GM23338 (cell line): ENCODE measurements at regions not wholly inside any gene's neighbourhood (a gene's known extent, or its start where the extent isn't known, plus 50 kb on each side); places are given as distances from the start of the nearest gene placed in this dataset.

Source experiments
- ATAC-seq: fragments of 200-7000 bp; cut with Tn5 transposase; 3 replicates; pipeline ENCODE4 v1.9.1; 2020
- DNase-seq: peaks from one replicate; pipeline ENCODE4 v3.0.0-alpha.2; 2015; ENCODE audit warnings: low spot score
- H2AFZ ChIP-seq: fragments of 200-600 bp; sonication (generic); 2 replicates; pipeline ENCODE4 v1.8.0; 2016; ENCODE audit warnings: antibody characterized with exemption, mild to moderate bottlenecking, moderate library complexity
- H3F3A ChIP-seq: fragments of 200-600 bp; sonication (generic); replicated peaks from 2 replicates; pipeline ENCODE4 v1.8.0; 2017; ENCODE audit warnings: antibody characterized with exemption, mixed run types, low read depth
- H3K27ac ChIP-seq: fragments of 200-600 bp; sonication (generic); 2 replicates; pipeline ENCODE4 v1.6.1; 2016; ENCODE audit warnings: low read depth
- H3K27me3 ChIP-seq: fragments of 200-600 bp; sonication (generic); 2 replicates; pipeline ENCODE4 v1.8.0; 2016; ENCODE audit warnings: mild to moderate bottlenecking, mixed run types, moderate library complexity; ENCODE audit not compliant: insufficient read depth
- H3K36me3 ChIP-seq: fragments of 200-600 bp; sonication (generic); 2 replicates; pipeline ENCODE4 v1.8.0; 2016; ENCODE audit warnings: mild to moderate bottlenecking; ENCODE audit not compliant: insufficient read depth
- H3K4me1 ChIP-seq: fragments of 200-600 bp; sonication (generic); 2 replicates; pipeline ENCODE4 v1.8.0; 2016; ENCODE audit warnings: mild to moderate bottlenecking, moderate library complexity; ENCODE audit not compliant: insufficient read depth
- H3K4me2 ChIP-seq: fragments of 200-600 bp; sonication (generic); 2 replicates; pipeline ENCODE4 v1.7.1; 2017; ENCODE audit warnings: mixed run types
- H3K4me3 ChIP-seq: fragments of 200-600 bp; sonication (generic); 2 replicates; pipeline ENCODE4 v1.6.1; 2016; ENCODE audit warnings: mixed run types
- H3K79me2 ChIP-seq: fragments of 200-600 bp; sonication (generic); replicated peaks from 2 replicates; pipeline ENCODE4 v1.8.0; 2017; ENCODE audit warnings: mild to moderate bottlenecking; ENCODE audit not compliant: insufficient read depth
- H3K9me2 ChIP-seq: fragments of 200-600 bp; sonication (generic); 2 replicates; pipeline ENCODE4 v1.8.0; 2017; ENCODE audit not compliant: insufficient read depth
- H4K20me1 ChIP-seq: fragments of 200-600 bp; sonication (generic); replicated peaks from 2 replicates; pipeline ENCODE4 v1.8.0; 2017; ENCODE audit warnings: mild to moderate bottlenecking; ENCODE audit not compliant: insufficient read depth
- H3K27ac Mint-ChIP-seq: 2 replicates; pipeline ENCODE4 v1.8.0; 2020; ENCODE audit warnings: inconsistent platforms, mild to moderate bottlenecking, moderate library complexity, mixed read lengths
- H3K27me3 Mint-ChIP-seq: 3 replicates; pipeline ENCODE4 v1.8.0; 2022; ENCODE audit warnings: low read depth, mild to moderate bottlenecking, moderate library complexity, mixed read lengths, inconsistent platforms; ENCODE audit not compliant: insufficient read depth, poor library complexity
- H3K36me3 Mint-ChIP-seq: 3 replicates; pipeline ENCODE4 v1.8.0; 2021; ENCODE audit warnings: low read depth, mild to moderate bottlenecking, inconsistent platforms, moderate library complexity, mixed read lengths
- H3K4me1 Mint-ChIP-seq: 3 replicates; pipeline ENCODE4 v1.8.0; 2020; ENCODE audit warnings: mild to moderate bottlenecking, inconsistent platforms, mixed read lengths
- H3K4me3 Mint-ChIP-seq: 3 replicates; pipeline ENCODE4 v1.8.0; 2021; ENCODE audit warnings: moderate library complexity, mild to moderate bottlenecking, inconsistent platforms, mixed read lengths
- H3K9me3 Mint-ChIP-seq: 3 replicates; pipeline ENCODE4 v1.8.0; 2020; ENCODE audit warnings: moderate library complexity, mild to moderate bottlenecking, inconsistent platforms, mixed read lengths
- CREB1 ChIP-seq: fragments of 250-450 bp; sonication (Bioruptor Pico); IDR thresholded peaks from 2 replicates; pipeline ENCODE4 v1.5.0; 2020; ENCODE audit warnings: low read depth, mild to moderate bottlenecking, moderate library complexity
- EZH2 ChIP-seq: fragments of 200-600 bp; sonication (generic); IDR thresholded peaks from one replicate; pipeline ENCODE4 v1.8.0; 2017; ENCODE audit warnings: antibody characterized with exemption, mild to moderate bottlenecking, low read depth; ENCODE audit not compliant: unreplicated experiment
- EZH2phosphoT487 ChIP-seq: fragments of 200-600 bp; sonication (generic); IDR thresholded peaks from one replicate; pipeline ENCODE4 v1.8.1; 2018; ENCODE audit warnings: antibody characterized with exemption; ENCODE audit not compliant: unreplicated experiment
- JUNB ChIP-seq: IDR thresholded peaks from one replicate; pipeline ENCODE4 v1.6.1; 2016; ENCODE audit warnings: antibody characterized with exemption; ENCODE audit not compliant: unreplicated experiment
- NANOG ChIP-seq: IDR thresholded peaks from 2 replicates; pipeline ENCODE4 v1.6.1; 2016; ENCODE audit warnings: antibody characterized with exemption, borderline replicate concordance
- POLR2AphosphoS5 ChIP-seq: IDR thresholded peaks from 2 replicates; pipeline ENCODE4 v1.6.1; 2016; ENCODE audit warnings: antibody characterized with exemption, low read depth
- STAT1 ChIP-seq: IDR thresholded peaks from one replicate; pipeline ENCODE4 v1.6.1; 2016; ENCODE audit warnings: antibody characterized with exemption; ENCODE audit not compliant: unreplicated experiment
- ZNF114 ChIP-seq: fragments of 250-450 bp; sonication (Bioruptor Pico); IDR thresholded peaks from 2 replicates; pipeline ENCODE4 v1.5.0; 2020; ENCODE audit warnings: mild to moderate bottlenecking, moderate library complexity
- ZNF331 ChIP-seq: fragments of 250-450 bp; sonication (Bioruptor Pico); IDR thresholded peaks from 2 replicates; pipeline ENCODE4 v1.5.0; 2020; ENCODE audit warnings: low read depth, mild to moderate bottlenecking, moderate library complexity
- TF ChIP-seq, protein P1 (sequence below), 2 experiments: fragments of 200-600 bp in 1 of 2; sonication (generic) in 1 of 2; conservative IDR thresholded peaks; 2 replicates each; pipeline versions ENCODE4 v1.5.1 to v1.6.1; 2016 to 2017; ENCODE audit warnings: antibody characterized with exemption in 2 of 2, low read depth in 2 of 2, mild to moderate bottlenecking in 2 of 2, moderate library complexity in 1 of 2
- TF ChIP-seq, protein P2 (sequence below): IDR thresholded peaks from 2 replicates; pipeline ENCODE4 v1.6.1; 2016; ENCODE audit warnings: antibody characterized with exemption
- TF ChIP-seq, protein P3 (sequence below): fragments of 250-450 bp; sonication (Bioruptor Pico); IDR thresholded peaks from 2 replicates; pipeline ENCODE4 v1.5.0; 2020; ENCODE audit warnings: mild to moderate bottlenecking, moderate library complexity
- TF ChIP-seq, protein P4 (sequence below): IDR thresholded peaks from one replicate; pipeline ENCODE4 v1.6.1; 2018; ENCODE audit warnings: antibody characterized with exemption; ENCODE audit not compliant: unreplicated experiment

DNA sequence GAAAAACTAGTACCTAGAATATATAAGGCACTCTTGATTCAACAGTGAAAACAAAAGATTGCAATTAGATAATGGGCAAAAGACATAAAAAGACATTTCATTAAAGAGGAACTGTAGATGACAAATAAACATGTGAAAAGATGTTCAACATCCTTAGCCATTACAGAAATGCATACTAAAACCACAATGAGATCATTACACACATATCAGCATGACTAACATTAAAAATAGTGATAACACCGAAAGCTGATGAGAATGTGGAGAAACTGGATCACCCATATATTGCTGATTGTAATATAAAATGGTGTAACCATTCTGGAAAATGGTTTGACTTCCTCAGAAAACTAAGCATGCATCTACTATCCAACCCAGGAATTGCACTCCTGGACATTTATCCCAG, 340.3 kb downstream of the SEC16B start:
- Histone ChIP-seq H3K9me2 (no peaks in the 10 kb centered on the region; the same call in 1 of the 2 replicates), H3F3A (no peaks in the 10 kb centered on the region), H3K4me3 (no peak overlapping the region), H4K20me1 (no peaks in the 10 kb centered on the region), H3K27ac (no peak overlapping the region), H3K79me2 (no peaks in the 10 kb centered on the region), H3K4me1 (no peaks in the 10 kb centered on the region), H3K27me3 (no peaks in the 10 kb centered on the region), H3K36me3 (no peaks in the 10 kb centered on the region), H2AFZ (no peak overlapping the region), H3K4me2 (no peak overlapping the region)
- Mint-ChIP-seq H3K4me3 (no peak overlapping the region), H3K9me3 (peaks cover 3% of the 10 kb centered on the region; the same call in 1 of the 3 replicates), H3K27ac (no peak overlapping the region), H3K27me3 (no peaks in the 10 kb centered on the region), H3K36me3 (0 out of 3 replicates have a peak, but pooled peaks cover 4% of the 10 kb centered on the region), H3K4me1 (no peaks in the 10 kb centered on the region; the same call in 2 of the 3 replicates)
- ATAC-seq: no peak
- no peak for DNase-seq
- TF ChIP-seq, protein P1, sequence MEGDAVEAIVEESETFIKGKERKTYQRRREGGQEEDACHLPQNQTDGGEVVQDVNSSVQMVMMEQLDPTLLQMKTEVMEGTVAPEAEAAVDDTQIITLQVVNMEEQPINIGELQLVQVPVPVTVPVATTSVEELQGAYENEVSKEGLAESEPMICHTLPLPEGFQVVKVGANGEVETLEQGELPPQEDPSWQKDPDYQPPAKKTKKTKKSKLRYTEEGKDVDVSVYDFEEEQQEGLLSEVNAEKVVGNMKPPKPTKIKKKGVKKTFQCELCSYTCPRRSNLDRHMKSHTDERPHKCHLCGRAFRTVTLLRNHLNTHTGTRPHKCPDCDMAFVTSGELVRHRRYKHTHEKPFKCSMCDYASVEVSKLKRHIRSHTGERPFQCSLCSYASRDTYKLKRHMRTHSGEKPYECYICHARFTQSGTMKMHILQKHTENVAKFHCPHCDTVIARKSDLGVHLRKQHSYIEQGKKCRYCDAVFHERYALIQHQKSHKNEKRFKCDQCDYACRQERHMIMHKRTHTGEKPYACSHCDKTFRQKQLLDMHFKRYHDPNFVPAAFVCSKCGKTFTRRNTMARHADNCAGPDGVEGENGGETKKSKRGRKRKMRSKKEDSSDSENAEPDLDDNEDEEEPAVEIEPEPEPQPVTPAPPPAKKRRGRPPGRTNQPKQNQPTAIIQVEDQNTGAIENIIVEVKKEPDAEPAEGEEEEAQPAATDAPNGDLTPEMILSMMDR (conservative IDR thresholded peaks at IDR 0.05; ENCODE audit: low read depth in 2 of 2): no peak
- TF ChIP-seq ZNF114 (no peak), ZNF331 (CRISPR knock-in tag) (no peak), POLR2AphosphoS5 (no peak), JUNB (no peak), STAT1 (no peak), EZH2phosphoT487 (no peak), NANOG (no peak), CREB1 (CRISPR knock-in tag) (no peak), EZH2 (no peak)
- TF ChIP-seq, protein P2, sequence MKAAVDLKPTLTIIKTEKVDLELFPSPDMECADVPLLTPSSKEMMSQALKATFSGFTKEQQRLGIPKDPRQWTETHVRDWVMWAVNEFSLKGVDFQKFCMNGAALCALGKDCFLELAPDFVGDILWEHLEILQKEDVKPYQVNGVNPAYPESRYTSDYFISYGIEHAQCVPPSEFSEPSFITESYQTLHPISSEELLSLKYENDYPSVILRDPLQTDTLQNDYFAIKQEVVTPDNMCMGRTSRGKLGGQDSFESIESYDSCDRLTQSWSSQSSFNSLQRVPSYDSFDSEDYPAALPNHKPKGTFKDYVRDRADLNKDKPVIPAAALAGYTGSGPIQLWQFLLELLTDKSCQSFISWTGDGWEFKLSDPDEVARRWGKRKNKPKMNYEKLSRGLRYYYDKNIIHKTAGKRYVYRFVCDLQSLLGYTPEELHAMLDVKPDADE: no peak
- TF ChIP-seq, protein P3, sequence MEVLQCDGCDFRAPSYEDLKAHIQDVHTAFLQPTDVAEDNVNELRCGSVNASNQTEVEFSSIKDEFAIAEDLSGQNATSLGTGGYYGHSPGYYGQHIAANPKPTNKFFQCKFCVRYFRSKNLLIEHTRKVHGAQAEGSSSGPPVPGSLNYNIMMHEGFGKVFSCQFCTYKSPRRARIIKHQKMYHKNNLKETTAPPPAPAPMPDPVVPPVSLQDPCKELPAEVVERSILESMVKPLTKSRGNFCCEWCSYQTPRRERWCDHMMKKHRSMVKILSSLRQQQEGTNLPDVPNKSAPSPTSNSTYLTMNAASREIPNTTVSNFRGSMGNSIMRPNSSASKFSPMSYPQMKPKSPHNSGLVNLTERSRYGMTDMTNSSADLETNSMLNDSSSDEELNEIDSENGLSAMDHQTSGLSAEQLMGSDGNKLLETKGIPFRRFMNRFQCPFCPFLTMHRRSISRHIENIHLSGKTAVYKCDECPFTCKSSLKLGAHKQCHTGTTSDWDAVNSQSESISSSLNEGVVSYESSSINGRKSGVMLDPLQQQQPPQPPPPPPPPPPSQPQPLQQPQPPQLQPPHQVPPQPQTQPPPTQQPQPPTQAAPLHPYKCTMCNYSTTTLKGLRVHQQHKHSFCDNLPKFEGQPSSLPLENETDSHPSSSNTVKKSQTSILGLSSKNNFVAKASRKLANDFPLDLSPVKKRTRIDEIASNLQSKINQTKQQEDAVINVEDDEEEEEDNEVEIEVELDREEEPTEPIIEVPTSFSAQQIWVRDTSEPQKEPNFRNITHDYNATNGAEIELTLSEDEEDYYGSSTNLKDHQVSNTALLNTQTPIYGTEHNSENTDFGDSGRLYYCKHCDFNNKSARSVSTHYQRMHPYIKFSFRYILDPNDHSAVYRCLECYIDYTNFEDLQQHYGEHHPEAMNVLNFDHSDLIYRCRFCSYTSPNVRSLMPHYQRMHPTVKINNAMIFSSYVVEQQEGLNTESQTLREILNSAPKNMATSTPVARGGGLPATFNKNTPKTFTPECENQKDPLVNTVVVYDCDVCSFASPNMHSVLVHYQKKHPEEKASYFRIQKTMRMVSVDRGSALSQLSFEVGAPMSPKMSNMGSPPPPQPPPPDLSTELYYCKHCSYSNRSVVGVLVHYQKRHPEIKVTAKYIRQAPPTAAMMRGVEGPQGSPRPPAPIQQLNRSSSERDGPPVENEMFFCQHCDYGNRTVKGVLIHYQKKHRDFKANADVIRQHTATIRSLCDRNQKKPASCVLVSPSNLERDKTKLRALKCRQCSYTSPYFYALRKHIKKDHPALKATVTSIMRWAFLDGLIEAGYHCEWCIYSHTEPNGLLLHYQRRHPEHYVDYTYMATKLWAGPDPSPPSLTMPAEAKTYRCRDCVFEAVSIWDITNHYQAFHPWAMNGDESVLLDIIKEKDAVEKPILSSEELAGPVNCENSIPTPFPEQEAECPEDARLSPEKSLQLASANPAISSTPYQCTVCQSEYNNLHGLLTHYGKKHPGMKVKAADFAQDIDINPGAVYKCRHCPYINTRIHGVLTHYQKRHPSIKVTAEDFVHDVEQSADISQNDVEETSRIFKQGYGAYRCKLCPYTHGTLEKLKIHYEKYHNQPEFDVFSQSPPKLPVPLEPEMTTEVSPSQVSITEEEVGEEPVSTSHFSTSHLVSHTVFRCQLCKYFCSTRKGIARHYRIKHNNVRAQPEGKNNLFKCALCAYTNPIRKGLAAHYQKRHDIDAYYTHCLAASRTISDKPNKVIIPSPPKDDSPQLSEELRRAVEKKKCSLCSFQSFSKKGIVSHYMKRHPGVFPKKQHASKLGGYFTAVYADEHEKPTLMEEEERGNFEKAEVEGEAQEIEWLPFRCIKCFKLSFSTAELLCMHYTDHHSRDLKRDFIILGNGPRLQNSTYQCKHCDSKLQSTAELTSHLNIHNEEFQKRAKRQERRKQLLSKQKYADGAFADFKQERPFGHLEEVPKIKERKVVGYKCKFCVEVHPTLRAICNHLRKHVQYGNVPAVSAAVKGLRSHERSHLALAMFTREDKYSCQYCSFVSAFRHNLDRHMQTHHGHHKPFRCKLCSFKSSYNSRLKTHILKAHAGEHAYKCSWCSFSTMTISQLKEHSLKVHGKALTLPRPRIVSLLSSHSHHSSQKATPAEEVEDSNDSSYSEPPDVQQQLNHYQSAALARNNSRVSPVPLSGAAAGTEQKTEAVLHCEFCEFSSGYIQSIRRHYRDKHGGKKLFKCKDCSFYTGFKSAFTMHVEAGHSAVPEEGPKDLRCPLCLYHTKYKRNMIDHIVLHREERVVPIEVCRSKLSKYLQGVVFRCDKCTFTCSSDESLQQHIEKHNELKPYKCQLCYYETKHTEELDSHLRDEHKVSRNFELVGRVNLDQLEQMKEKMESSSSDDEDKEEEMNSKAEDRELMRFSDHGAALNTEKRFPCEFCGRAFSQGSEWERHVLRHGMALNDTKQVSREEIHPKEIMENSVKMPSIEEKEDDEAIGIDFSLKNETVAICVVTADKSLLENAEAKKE (CRISPR knock-in tag): no peak
- TF ChIP-seq, protein P4, sequence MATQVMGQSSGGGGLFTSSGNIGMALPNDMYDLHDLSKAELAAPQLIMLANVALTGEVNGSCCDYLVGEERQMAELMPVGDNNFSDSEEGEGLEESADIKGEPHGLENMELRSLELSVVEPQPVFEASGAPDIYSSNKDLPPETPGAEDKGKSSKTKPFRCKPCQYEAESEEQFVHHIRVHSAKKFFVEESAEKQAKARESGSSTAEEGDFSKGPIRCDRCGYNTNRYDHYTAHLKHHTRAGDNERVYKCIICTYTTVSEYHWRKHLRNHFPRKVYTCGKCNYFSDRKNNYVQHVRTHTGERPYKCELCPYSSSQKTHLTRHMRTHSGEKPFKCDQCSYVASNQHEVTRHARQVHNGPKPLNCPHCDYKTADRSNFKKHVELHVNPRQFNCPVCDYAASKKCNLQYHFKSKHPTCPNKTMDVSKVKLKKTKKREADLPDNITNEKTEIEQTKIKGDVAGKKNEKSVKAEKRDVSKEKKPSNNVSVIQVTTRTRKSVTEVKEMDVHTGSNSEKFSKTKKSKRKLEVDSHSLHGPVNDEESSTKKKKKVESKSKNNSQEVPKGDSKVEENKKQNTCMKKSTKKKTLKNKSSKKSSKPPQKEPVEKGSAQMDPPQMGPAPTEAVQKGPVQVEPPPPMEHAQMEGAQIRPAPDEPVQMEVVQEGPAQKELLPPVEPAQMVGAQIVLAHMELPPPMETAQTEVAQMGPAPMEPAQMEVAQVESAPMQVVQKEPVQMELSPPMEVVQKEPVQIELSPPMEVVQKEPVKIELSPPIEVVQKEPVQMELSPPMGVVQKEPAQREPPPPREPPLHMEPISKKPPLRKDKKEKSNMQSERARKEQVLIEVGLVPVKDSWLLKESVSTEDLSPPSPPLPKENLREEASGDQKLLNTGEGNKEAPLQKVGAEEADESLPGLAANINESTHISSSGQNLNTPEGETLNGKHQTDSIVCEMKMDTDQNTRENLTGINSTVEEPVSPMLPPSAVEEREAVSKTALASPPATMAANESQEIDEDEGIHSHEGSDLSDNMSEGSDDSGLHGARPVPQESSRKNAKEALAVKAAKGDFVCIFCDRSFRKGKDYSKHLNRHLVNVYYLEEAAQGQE: no peak
